HepG2 (cell line): ENCODE measurements at regions not wholly inside any gene's neighbourhood (a gene's known extent, or its start where the extent isn't known, plus 50 kb on each side); places are given as distances from the start of the nearest gene placed in this dataset.

Experiments used
- ATAC-seq: fragments of 200-7000 bp; cut with Tn5 transposase; 3 replicates; pipeline ENCODE4 v1.9.1; 2020; ENCODE audit warnings: mild to moderate bottlenecking, moderate library complexity
- BruUV-seq: library from RNA; stranded (reverse); fragments of 400-500 nt; replicated peaks from 2 replicates; lab custom pipeline; 2021; lab: Mats Ljungman, UMichigan
- CTCF ChIA-PET: fragments of 300-600 bp; formaldehyde crosslinking; extraction: SDS; loops from one replicate; lab custom pipeline; 2021; ENCODE audit warnings: low total read pairs, inconsistent platforms, low intra/inter-chr PET ratio; lab: Yijun Ruan, JAX
- POLR2A ChIA-PET: fragments of 350-600 bp; sonication (Branson Sonifier 250); formaldehyde crosslinking; loops from one replicate; lab custom pipeline; 2020; ENCODE audit warnings: antibody characterized with exemption, inconsistent platforms; lab: Yijun Ruan, JAX
- DNase-seq: peaks from one replicate; pipeline ENCODE4 v3.0.0-alpha.2; 2015; ENCODE audit warnings: low spot score
- FAIRE-seq: peaks from 3 replicates; lab custom pipeline; 2011; peaks lifted over from hg19 to GRCh38; lab: Jason Lieb, UNC
- H2AFZ ChIP-seq: one replicate; pipeline ENCODE4 v1.6.1; 2011; ENCODE audit warnings: low read length, inconsistent platforms
- H3K27ac ChIP-seq: fragments of 300-600 bp; 3 replicates; pipeline ENCODE4 v1.8.0; 2011; ENCODE audit warnings: mixed run types, mild to moderate bottlenecking, mixed read lengths, low read length, inconsistent platforms; ENCODE audit not compliant: insufficient read depth; ENCODE audit errors: extremely low read length
- H3K27me3 ChIP-seq, 2 experiments: fragments of 200-600 bp in 1 of 2; 2 replicates in 1 of 2; 3 replicates in 1 of 2; pipeline versions ENCODE4 v1.6.0 to v1.8.0; 2011; ENCODE audit warnings: low read length in 2 of 2, mild to moderate bottlenecking in 2 of 2, moderate library complexity in 2 of 2, inconsistent platforms in 1 of 2; ENCODE audit not compliant: insufficient read depth in 2 of 2, control insufficient read depth in 1 of 2
- H3K36me3 ChIP-seq, 2 experiments: fragments of 200-600 bp in 1 of 2; replicated peaks in 1 of 2; 2 replicates in 1 of 2; 3 replicates in 1 of 2; pipeline versions ENCODE4 v1.5.1 to v1.8.0; 2011; ENCODE audit warnings: low read length in 2 of 2, inconsistent platforms in 1 of 2; ENCODE audit not compliant: insufficient read depth in 2 of 2, control insufficient read depth in 1 of 2
- H3K4me1 ChIP-seq: 2 replicates; pipeline ENCODE4 v1.5.1; 2012; ENCODE audit warnings: low read length, inconsistent platforms; ENCODE audit not compliant: insufficient read depth
- H3K4me2 ChIP-seq: 2 replicates; pipeline ENCODE4 v1.6.0; 2011; ENCODE audit warnings: low read depth, low read length, inconsistent platforms
- H3K4me3 ChIP-seq, 3 experiments: fragments of 200-600 bp in 1 of 3; sonication (generic), shearing (Covaris generic) in 1 of 3; replicated peaks in 1 of 3; 2 replicates each; pipeline ENCODE4 v1.5.1; 2011 to 2016; ENCODE audit warnings: low read length in 3 of 3, inconsistent platforms in 2 of 3, low read depth in 2 of 3, mild to moderate bottlenecking in 2 of 3, control low read depth in 1 of 3, mixed read lengths in 1 of 3; ENCODE audit not compliant: insufficient read depth in 1 of 3
- H3K79me2 ChIP-seq: one replicate; pipeline ENCODE4 v1.6.1; 2011; ENCODE audit warnings: low read length, inconsistent platforms; ENCODE audit not compliant: insufficient read depth
- H3K9ac ChIP-seq: 2 replicates; pipeline ENCODE4 v1.6.0; 2011; ENCODE audit warnings: mild to moderate bottlenecking, low read depth, low read length, inconsistent platforms; ENCODE audit not compliant: insufficient read depth
- H3K9me3 ChIP-seq: 2 replicates; pipeline ENCODE4 v1.5.1; 2012; ENCODE audit warnings: mild to moderate bottlenecking, low read length
- H4K20me1 ChIP-seq: 2 replicates; pipeline ENCODE4 v1.6.0; 2011; ENCODE audit warnings: inconsistent platforms, mild to moderate bottlenecking, low read length, moderate library complexity; ENCODE audit not compliant: insufficient read depth
- ESRRA ChIP-seq: sonication (generic); formaldehyde crosslinking; IDR thresholded peaks from 2 replicates; pipeline ENCODE4 v1.5.1; 2020; ENCODE audit warnings: mild to moderate bottlenecking, low read depth, missing genetic modification reagents
- FOSL1 ChIP-seq: sonication (generic); formaldehyde crosslinking; IDR thresholded peaks from 2 replicates; pipeline ENCODE4 v1.9.0; 2021; ENCODE audit warnings: missing genetic modification reagents, borderline replicate concordance
- FOXM1 ChIP-seq: sonication (generic); formaldehyde crosslinking; IDR thresholded peaks from 2 replicates; pipeline ENCODE4 v1.5.0; 2020; ENCODE audit warnings: missing genetic modification reagents
- GABPB1 ChIP-seq: IDR thresholded peaks from 2 replicates; pipeline ENCODE4 v1.6.1; 2016; ENCODE audit warnings: mild to moderate bottlenecking, missing genetic modification reagents, moderate library complexity, missing compliant biosample characterization
- MAFK ChIP-seq, 2 experiments: IDR thresholded peaks in 1 of 2; conservative IDR thresholded peaks in 1 of 2; 2 replicates each; pipeline ENCODE4 v1.6.1; 2011; ENCODE audit warnings: improper control_type of control experiment in 2 of 2, low read length in 2 of 2
- MEIS2 ChIP-seq: sonication (generic); formaldehyde crosslinking; IDR thresholded peaks from 2 replicates; pipeline ENCODE4 v1.9.0; 2021; ENCODE audit warnings: mild to moderate bottlenecking, missing genetic modification reagents
- NR2C2 ChIP-seq: sonication (generic); formaldehyde crosslinking; IDR thresholded peaks from 2 replicates; pipeline ENCODE4 v1.4.0; 2020; ENCODE audit warnings: missing genetic modification reagents, mild to moderate bottlenecking, moderate library complexity, borderline replicate concordance
- POLR2A ChIP-seq, 2 experiments: IDR thresholded peaks; 2 replicates each; pipeline ENCODE4 v1.6.1; 2011; ENCODE audit warnings: low read depth in 2 of 2, low read length in 2 of 2, mild to moderate bottlenecking in 1 of 2, moderate library complexity in 1 of 2; ENCODE audit not compliant: insufficient read depth in 1 of 2
- SIX1 ChIP-seq: sonication (generic); formaldehyde crosslinking; IDR thresholded peaks from 2 replicates; pipeline ENCODE4 v1.4.0; 2020; ENCODE audit warnings: missing genetic modification reagents, borderline replicate concordance
- SNAI1 ChIP-seq: sonication (generic); formaldehyde crosslinking; IDR thresholded peaks from 2 replicates; pipeline ENCODE4 v1.5.0; 2020; ENCODE audit warnings: mild to moderate bottlenecking, missing genetic modification reagents, borderline replicate concordance
- ZNF383 ChIP-seq: sonication (generic); formaldehyde crosslinking; IDR thresholded peaks from 2 replicates; pipeline ENCODE4 v1.4.0; 2020; ENCODE audit warnings: missing genetic modification reagents, mild to moderate bottlenecking, borderline replicate concordance
- ZNF451 ChIP-seq: sonication (generic); formaldehyde crosslinking; IDR thresholded peaks from 2 replicates; pipeline ENCODE4 v1.5.0; 2020; ENCODE audit warnings: mild to moderate bottlenecking, missing genetic modification reagents
- ZNF496 ChIP-seq: sonication (generic); formaldehyde crosslinking; IDR thresholded peaks from 2 replicates; pipeline ENCODE4 v1.8.1; 2023; ENCODE audit warnings: mild to moderate bottlenecking, moderate library complexity, missing genetic modification reagents; ENCODE audit not compliant: insufficient replicate concordance
- ZNF713 ChIP-seq: sonication (generic); formaldehyde crosslinking; IDR thresholded peaks from 2 replicates; pipeline ENCODE4 v1.4.0; 2020; ENCODE audit warnings: mild to moderate bottlenecking, missing genetic modification reagents
- ZNF747 ChIP-seq: sonication (generic); formaldehyde crosslinking; IDR thresholded peaks from 2 replicates; pipeline ENCODE4 v1.8.1; 2023; ENCODE audit warnings: missing genetic modification reagents, mild to moderate bottlenecking, borderline replicate concordance
- WGBS: methylation state at CpG from one replicate; pipeline ENCODE4 v1.1.6; 2017; ENCODE audit warnings: low lambda C conversion rate; 5-methylcytosine and 5-hydroxymethylcytosine counted together
- in situ Hi-C: cut with HindIII; loops from 2 replicates; pipeline ENCODE4 v1.10.0; 2017; ENCODE audit warnings: low pct_unique_long_range_greater_than_20kb; ENCODE audit not compliant: extremely low pct_ligation_motif_present
- intact Hi-C: fragments of 100-400 bp; cut with micrococcal nuclease; formaldehyde crosslinking; loops from one replicate; pipeline ENCODE4 v1.10.0; 2022; ENCODE audit not compliant: unreplicated experiment
- TF ChIP-seq, protein P1 (sequence below): sonication (generic); IDR thresholded peaks from 2 replicates; pipeline ENCODE4 v1.6.1; 2016; ENCODE audit warnings: low read depth, borderline replicate concordance
- TF ChIP-seq, protein P2 (sequence below): sonication (generic); formaldehyde crosslinking; IDR thresholded peaks from 2 replicates; pipeline ENCODE4 v1.5.1; 2020; ENCODE audit warnings: missing genetic modification reagents, mild to moderate bottlenecking, borderline replicate concordance
- TF ChIP-seq, protein P3 (sequence below): sonication (generic); formaldehyde crosslinking; IDR thresholded peaks from 2 replicates; pipeline ENCODE4 v1.4.0; 2020; ENCODE audit warnings: mild to moderate bottlenecking, missing genetic modification reagents, borderline replicate concordance
- TF ChIP-seq, protein P4 (sequence below): sonication (generic); formaldehyde crosslinking; IDR thresholded peaks from 2 replicates; pipeline ENCODE4 v1.5.0; 2020; ENCODE audit warnings: missing genetic modification reagents

DNA sequence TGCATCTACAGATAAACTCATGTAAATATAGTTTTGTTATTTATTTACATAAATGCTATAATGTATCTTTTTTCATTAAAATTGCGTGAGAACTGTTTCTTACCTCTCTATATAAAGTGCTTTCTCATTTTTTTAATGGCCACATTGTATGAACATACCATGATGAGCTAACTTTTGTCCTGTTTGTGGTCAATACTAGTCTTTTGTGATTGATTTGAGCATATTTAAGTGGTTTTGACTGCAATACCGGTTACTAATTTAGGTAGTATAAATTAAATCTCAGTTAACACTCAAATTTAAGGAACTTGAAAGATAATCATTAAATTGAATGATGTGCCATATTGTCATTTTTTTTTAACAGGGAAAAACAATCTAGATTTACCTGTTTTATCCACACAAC is 108.2 kb downstream of the HAUS1 start:
- POLR2A ChIA-PET, result interaction anchor here (1.0 kb wide), 1 partner anchor 40 kb away, joined by 3 read pairs; no protein-coding TSS in a partner anchor
- no peaks in the 10 kb centered on the region for H3K9me3 ChIP-seq
- no TSS peak for BruUV-seq
- no peak overlapping the region for H3K27ac ChIP-seq
- no peak overlapping the region for H3K9ac ChIP-seq
- H3K4me2 ChIP-seq, result no peak overlapping the region
- H2AFZ ChIP-seq, result no peak overlapping the region
- no peak for FAIRE-seq
- intact Hi-C loops, result loop anchor here (1.0 kb wide), 1 partner anchor 39 kb away; no protein-coding TSS in a partner anchor
- TF ChIP-seq ZNF747 (no peak), MAFK (conservative IDR thresholded peaks at IDR 0.05 in 1 of 2, IDR thresholded peaks at IDR 0.05 in 1 of 2; ENCODE audit: low read length in 2 of 2) (no peak), ZNF383 (CRISPR knock-in tag) (no peak), MEIS2 (CRISPR knock-in tag) (no peak), POLR2A (IDR thresholded peaks at IDR 0.05; ENCODE audit: insufficient read depth in 1 of 2, low read depth in 2 of 2, low read length in 2 of 2) (no peak), SIX1 (CRISPR knock-in tag) (no peak), ESRRA (CRISPR knock-in tag) (no peak), ZNF496 (CRISPR knock-in tag) (no peak), SNAI1 (no peak), ZNF451 (CRISPR knock-in tag) (no peak), GABPB1 (CRISPR knock-in tag) (no peak), NR2C2 (CRISPR knock-in tag) (no peak), FOSL1 (CRISPR knock-in tag) (no peak), ZNF713 (CRISPR knock-in tag) (no peak), FOXM1 (CRISPR knock-in tag) (no peak)
- TF ChIP-seq, protein P1, sequence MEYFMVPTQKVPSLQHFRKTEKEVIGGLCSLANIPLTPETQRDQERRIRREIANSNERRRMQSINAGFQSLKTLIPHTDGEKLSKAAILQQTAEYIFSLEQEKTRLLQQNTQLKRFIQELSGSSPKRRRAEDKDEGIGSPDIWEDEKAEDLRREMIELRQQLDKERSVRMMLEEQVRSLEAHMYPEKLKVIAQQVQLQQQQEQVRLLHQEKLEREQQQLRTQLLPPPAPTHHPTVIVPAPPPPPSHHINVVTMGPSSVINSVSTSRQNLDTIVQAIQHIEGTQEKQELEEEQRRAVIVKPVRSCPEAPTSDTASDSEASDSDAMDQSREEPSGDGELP, result no peak
- TF ChIP-seq, protein P2, sequence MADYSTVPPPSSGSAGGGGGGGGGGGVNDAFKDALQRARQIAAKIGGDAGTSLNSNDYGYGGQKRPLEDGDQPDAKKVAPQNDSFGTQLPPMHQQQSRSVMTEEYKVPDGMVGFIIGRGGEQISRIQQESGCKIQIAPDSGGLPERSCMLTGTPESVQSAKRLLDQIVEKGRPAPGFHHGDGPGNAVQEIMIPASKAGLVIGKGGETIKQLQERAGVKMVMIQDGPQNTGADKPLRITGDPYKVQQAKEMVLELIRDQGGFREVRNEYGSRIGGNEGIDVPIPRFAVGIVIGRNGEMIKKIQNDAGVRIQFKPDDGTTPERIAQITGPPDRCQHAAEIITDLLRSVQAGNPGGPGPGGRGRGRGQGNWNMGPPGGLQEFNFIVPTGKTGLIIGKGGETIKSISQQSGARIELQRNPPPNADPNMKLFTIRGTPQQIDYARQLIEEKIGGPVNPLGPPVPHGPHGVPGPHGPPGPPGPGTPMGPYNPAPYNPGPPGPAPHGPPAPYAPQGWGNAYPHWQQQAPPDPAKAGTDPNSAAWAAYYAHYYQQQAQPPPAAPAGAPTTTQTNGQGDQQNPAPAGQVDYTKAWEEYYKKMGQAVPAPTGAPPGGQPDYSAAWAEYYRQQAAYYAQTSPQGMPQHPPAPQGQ (CRISPR knock-in tag), result no peak
- TF ChIP-seq, protein P3, sequence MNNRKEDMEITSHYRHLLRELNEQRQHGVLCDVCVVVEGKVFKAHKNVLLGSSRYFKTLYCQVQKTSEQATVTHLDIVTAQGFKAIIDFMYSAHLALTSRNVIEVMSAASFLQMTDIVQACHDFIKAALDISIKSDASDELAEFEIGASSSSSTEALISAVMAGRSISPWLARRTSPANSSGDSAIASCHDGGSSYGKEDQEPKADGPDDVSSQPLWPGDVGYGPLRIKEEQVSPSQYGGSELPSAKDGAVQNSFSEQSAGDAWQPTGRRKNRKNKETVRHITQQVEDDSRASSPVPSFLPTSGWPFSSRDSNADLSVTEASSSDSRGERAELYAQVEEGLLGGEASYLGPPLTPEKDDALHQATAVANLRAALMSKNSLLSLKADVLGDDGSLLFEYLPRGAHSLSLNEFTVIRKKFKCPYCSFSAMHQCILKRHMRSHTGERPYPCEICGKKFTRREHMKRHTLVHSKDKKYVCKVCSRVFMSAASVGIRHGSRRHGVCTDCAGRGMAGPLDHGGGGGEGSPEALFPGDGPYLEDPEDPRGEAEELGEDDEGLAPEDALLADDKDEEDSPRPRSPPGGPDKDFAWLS (CRISPR knock-in tag), result no peak
- TF ChIP-seq, protein P4, sequence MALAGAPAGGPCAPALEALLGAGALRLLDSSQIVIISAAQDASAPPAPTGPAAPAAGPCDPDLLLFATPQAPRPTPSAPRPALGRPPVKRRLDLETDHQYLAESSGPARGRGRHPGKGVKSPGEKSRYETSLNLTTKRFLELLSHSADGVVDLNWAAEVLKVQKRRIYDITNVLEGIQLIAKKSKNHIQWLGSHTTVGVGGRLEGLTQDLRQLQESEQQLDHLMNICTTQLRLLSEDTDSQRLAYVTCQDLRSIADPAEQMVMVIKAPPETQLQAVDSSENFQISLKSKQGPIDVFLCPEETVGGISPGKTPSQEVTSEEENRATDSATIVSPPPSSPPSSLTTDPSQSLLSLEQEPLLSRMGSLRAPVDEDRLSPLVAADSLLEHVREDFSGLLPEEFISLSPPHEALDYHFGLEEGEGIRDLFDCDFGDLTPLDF (CRISPR knock-in tag), result no peak
- H3K27me3 ChIP-seq, result no peaks in the 10 kb centered on the region; a peak in 1 of 5 replicates
- no peak for ATAC-seq
- H3K79me2 ChIP-seq, result peaks cover 34% of the 10 kb centered on the region
- in situ Hi-C loops, result no loop called here
- CTCF ChIA-PET, result interaction anchor here (2.9 kb wide), 1 partner anchor 39 kb away, joined by 40 read pairs; a partner anchor contains a TSS
- no peak for DNase-seq
- no peak overlapping the region for H3K4me3 ChIP-seq
- WGBS, result 97% methylated on average over 2 of the region's 2 CpGs
- no peaks in the 10 kb centered on the region for H3K4me1 ChIP-seq
- peaks cover 3 to 14% of the 10 kb centered on the region in 2 experiments; a peak in 3 of 5 replicates for H3K36me3 ChIP-seq
- H4K20me1 ChIP-seq, result no peaks in the 10 kb centered on the region
